K562 (cell line): ENCODE measurements at regions not wholly inside any gene's neighbourhood (a gene's known extent, or its start where the extent isn't known, plus 50 kb on each side); places are given as distances from the start of the nearest gene placed in this dataset.
A peak's percentile ranks its signal among the peaks of the same experiment; 100 is the strongest.

ENCODE experiments used
- CBX1 ChIP-seq: sonication (generic); IDR thresholded peaks from 2 replicates; pipeline ENCODE4 v1.6.1; 2016; ENCODE audit warnings: antibody characterized with exemption, low read depth, mild to moderate bottlenecking
- CBX3 ChIP-seq, 2 experiments: IDR thresholded peaks; 1 replicate in 1 of 2; 2 replicates in 1 of 2; pipeline ENCODE4 v1.6.1; 2012; ENCODE audit warnings: inconsistent platforms in 2 of 2, low read length in 2 of 2, borderline replicate concordance in 1 of 2, control low read depth in 1 of 2
- EP300 ChIP-seq: IDR thresholded peaks from 2 replicates; pipeline ENCODE4 v1.6.1; 2012; ENCODE audit warnings: low read length, improper control_type of control experiment
- MNT ChIP-seq, 2 experiments: fragments of 450-650 bp; conservative IDR thresholded peaks; 2 replicates each; pipeline ENCODE4 v1.6.1; 2017; ENCODE audit warnings: mild to moderate bottlenecking in 2 of 2, moderate library complexity in 2 of 2
- SAFB2 ChIP-seq: fragments of 200-400 bp; formaldehyde crosslinking; IDR thresholded peaks from 2 replicates; pipeline ENCODE4 v1.6.1; 2018; ENCODE audit warnings: borderline replicate concordance, low read length, low read depth, moderate library complexity; ENCODE audit not compliant: severe bottlenecking
- SMAD4 ChIP-seq: fragments of 250-450 bp; sonication (Bioruptor Pico); conservative IDR thresholded peaks from 2 replicates; pipeline ENCODE4 v1.8.0; 2021; ENCODE audit warnings: inconsistent platforms, mild to moderate bottlenecking, moderate library complexity
- TBL1XR1 ChIP-seq, 2 experiments: IDR thresholded peaks; 2 replicates each; pipeline ENCODE4 v1.6.1; 2012; ENCODE audit warnings: improper control_type of control experiment in 2 of 2, low read length in 2 of 2, mild to moderate bottlenecking in 1 of 2
- TRIM24 ChIP-seq, 2 experiments: fragments of 450-650 bp; IDR thresholded peaks; 2 replicates each; pipeline ENCODE4 v1.6.1; 2016
- ZBTB40 ChIP-seq, 2 experiments: fragments of 450-650 bp in 1 of 2; sonication (generic) in 1 of 2; formaldehyde crosslinking in 1 of 2; IDR thresholded peaks; 2 replicates each; pipeline versions ENCODE4 v1.7.1 to v1.9.0; 2016 to 2022; ENCODE audit warnings: inconsistent platforms in 1 of 2, mild to moderate bottlenecking in 1 of 2, missing genetic modification reagents in 1 of 2
- ZNF589 ChIP-seq: fragments of 200-800 bp; sonication (Bioruptor generic); IDR thresholded peaks from 2 replicates; pipeline ENCODE4 v1.6.1; 2016; ENCODE audit warnings: low read depth, missing genetic modification characterization, missing compliant biosample characterization

- TF ChIP-seq TBL1XR1 (IDR thresholded peaks at IDR 0.05; ENCODE audit: low read length in 2 of 2): peak in 1 of 2 experiments; percentile 91; a peak in 2 of 4 replicates
- peak; percentile 87 to 92 for TF ChIP-seq TRIM24 (IDR thresholded peaks at IDR 0.05)
- TF ChIP-seq ZNF589 (CRISPR knock-in tag): peak; percentile 82
- no peak for TF ChIP-seq SAFB2
- peak; percentile 99 for TF ChIP-seq SMAD4 (CRISPR knock-in tag)
- TF ChIP-seq MNT (conservative IDR thresholded peaks at IDR 0.05): 0 out of 4 replicates have a peak, but pooled peaks of 1 of the 2 experiments have one; percentile 32
- TF ChIP-seq ZBTB40 (IDR thresholded peaks at IDR 0.05): peak; percentile 15; the same call in 1 of the 2 replicates
- no peak for TF ChIP-seq ZBTB40 (CRISPR knock-in tag; IDR thresholded peaks at IDR 0.05)
- TF ChIP-seq EP300: peak; percentile 92
- TF ChIP-seq CBX3 (IDR thresholded peaks at IDR 0.05; ENCODE audit: borderline replicate concordance in 1 of 2, low read length in 2 of 2): 0 out of 3 replicates have a peak, but pooled peaks of 1 of the 2 experiments have one; percentile 62
- TF ChIP-seq CBX1: no peak
Observed at GRCh38 chr12:47377414-47378221, 297.9 kb upstream of the AMIGO2 start (continued).
